HepG2 (cell line): ENCODE measurements at regions not wholly inside any gene's neighbourhood (a gene's known extent, or its start where the extent isn't known, plus 50 kb on each side); places are given as distances from the start of the nearest gene placed in this dataset.

Experiments
- ARNT2 ChIP-seq: sonication (generic); formaldehyde crosslinking; IDR thresholded peaks from 2 replicates; pipeline ENCODE4 v1.8.0; 2022; ENCODE audit warnings: mild to moderate bottlenecking, low read depth, missing genetic modification reagents, moderate library complexity
- ATF6 ChIP-seq: sonication (generic); formaldehyde crosslinking; conservative IDR thresholded peaks from 2 replicates; pipeline ENCODE4 v1.4.0; 2020; ENCODE audit warnings: missing genetic modification reagents
- CTCF ChIP-seq: sonication (generic); formaldehyde crosslinking; IDR thresholded peaks from 2 replicates; pipeline ENCODE4 v1.5.0; 2020; ENCODE audit warnings: mild to moderate bottlenecking, missing genetic modification reagents, moderate library complexity
- GABPA ChIP-seq, 2 experiments: IDR thresholded peaks; 2 replicates each; pipeline ENCODE4 v1.6.1; 2011 to 2016; ENCODE audit warnings: low read depth in 2 of 2, low read length in 1 of 2, missing biosample characterization in 1 of 2, missing genetic modification characterization in 1 of 2
- TAF1 ChIP-seq: sonication (generic); formaldehyde crosslinking; IDR thresholded peaks from 2 replicates; pipeline ENCODE4 v1.4.0; 2020; ENCODE audit warnings: missing genetic modification reagents
- ZNF317 ChIP-seq: sonication (generic); formaldehyde crosslinking; IDR thresholded peaks from 2 replicates; pipeline ENCODE4 v1.5.0; 2020; ENCODE audit warnings: mild to moderate bottlenecking, missing genetic modification reagents
- TF ChIP-seq, protein P1 (sequence below): sonication (generic); formaldehyde crosslinking; IDR thresholded peaks from 2 replicates; pipeline ENCODE4 v1.4.0; 2020; ENCODE audit warnings: missing genetic modification reagents

- TF ChIP-seq, protein P1, sequence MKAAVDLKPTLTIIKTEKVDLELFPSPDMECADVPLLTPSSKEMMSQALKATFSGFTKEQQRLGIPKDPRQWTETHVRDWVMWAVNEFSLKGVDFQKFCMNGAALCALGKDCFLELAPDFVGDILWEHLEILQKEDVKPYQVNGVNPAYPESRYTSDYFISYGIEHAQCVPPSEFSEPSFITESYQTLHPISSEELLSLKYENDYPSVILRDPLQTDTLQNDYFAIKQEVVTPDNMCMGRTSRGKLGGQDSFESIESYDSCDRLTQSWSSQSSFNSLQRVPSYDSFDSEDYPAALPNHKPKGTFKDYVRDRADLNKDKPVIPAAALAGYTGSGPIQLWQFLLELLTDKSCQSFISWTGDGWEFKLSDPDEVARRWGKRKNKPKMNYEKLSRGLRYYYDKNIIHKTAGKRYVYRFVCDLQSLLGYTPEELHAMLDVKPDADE (CRISPR knock-in tag) = no peak
- TF ChIP-seq CTCF (CRISPR knock-in tag) = no peak
- TF ChIP-seq ZNF317 (CRISPR knock-in tag) = no peak
- no peak for TF ChIP-seq ARNT2 (CRISPR knock-in tag)
- no peak for TF ChIP-seq GABPA (IDR thresholded peaks at IDR 0.05; ENCODE audit: low read depth, low read length)
- no peak for TF ChIP-seq GABPA (CRISPR knock-in tag; IDR thresholded peaks at IDR 0.05; ENCODE audit: low read depth)
- TF ChIP-seq TAF1 (CRISPR knock-in tag) = no peak
- no peak for TF ChIP-seq ATF6
Observed at GRCh38 chr11:122440811-122441665, 214.5 kb upstream of the UBASH3B start.
